ENCODE measurements at regions not wholly inside any gene's neighbourhood (a gene's known extent, or its start where the extent isn't known, plus 50 kb on each side); places are given as distances from the start of the nearest gene placed in this dataset.

GRCh38 chr11:28703371-28703770 lies 595.2 kb downstream of the METTL15 start:
- TF ChIP-seq CTCF (IDR thresholded peaks at IDR 0.05; ENCODE audit: insufficient read depth, low read depth, low read length) (no peak), EZH2 (IDR thresholded peaks at IDR 0.05; ENCODE audit: insufficient read depth, low read length) (no peak)
